ENCODE measurements at regions not wholly inside any gene's neighbourhood (a gene's known extent, or its start where the extent isn't known, plus 50 kb on each side); places are given as distances from the start of the nearest gene placed in this dataset.

DNA sequence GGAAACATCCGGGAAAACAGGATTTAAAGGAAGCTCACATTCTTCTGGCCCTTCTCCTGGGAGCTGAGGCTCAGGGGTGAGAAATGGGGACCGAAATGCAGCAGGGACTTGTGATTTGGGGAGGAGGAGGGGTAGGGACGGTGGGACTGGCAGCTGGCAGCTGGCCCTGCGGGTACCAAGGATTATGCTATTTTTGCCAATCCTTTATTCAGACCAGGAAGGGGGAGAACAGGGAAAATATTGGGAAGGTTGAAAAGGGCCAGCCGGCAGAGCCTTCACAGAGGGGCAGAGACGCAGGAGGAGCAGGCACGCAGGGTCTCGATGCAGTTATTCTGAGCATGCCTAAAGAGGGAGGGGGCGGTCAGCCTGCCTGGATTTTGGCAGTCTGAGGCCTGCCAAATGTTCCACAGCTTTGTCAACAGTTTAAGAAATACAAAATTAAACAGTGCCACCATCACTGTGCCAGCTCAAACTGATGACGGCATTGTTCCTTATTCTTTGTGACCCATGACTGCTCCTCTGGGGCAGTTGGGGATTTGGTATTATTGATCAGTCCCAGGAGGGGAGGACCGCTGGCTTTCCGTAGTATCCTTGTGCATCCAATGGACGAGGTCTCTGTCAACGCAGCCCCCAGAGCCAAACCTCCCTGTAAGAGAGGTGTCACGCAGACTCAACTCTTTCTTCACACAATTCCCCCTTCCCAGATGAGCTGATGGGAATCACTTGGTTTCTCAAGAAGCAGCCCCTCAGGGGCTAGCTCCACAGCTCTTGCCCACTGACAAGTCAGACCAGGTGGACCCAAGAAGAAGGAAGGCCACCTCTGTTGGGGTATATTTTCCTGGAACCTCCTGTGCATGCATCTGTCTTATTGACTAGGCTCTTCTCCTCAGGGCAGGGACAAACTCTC, 553.3 kb downstream of the BNC2 start:
- no peak for DNase-seq

DNA sequence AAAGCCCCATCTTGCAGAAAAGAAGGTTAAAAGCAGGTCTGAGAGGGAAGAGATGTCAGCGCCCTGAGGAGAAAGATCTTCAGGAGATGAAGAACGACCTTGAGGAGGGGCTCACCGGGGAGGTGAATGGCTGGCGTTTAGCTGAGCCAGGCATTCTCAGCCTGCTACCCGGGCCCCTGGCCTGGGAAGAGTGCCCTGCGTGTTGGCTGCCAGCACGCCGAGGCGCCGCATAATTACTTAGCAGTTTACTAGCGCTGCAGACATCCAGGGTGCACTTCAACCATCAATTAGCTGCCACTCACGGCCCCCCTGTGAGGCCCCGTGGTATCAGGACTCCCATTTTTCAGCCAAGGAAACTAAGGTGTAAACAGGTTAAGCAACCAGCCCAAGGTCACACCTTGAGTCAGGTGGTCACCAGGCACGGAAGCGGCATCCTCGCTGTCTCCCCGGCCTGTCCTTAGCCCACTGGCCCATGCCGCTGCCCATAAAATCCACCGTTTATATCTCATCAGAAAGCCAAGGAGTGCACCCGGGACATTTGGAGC, 551.9 kb downstream of the BNC2 start:
- no peak for DNase-seq

DNA sequence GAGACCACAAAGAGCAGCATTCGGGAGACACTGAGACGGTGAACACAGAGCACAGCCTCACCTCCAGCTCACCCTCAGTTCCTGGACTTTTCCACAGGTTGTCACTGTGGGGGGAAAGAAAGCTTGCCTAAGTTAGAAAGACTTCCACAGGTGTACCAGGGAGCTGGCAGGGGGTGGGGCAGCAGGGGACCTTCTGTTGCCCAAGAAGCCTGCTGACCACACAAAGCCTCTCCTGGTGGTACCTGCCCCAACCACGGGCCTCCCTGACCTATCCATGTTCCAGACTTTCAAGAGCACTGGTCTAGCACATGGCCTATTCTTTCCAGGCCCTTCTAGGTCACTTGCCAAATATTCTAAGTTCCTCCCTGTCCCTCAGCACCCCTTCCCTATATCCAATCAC, 550.8 kb downstream of the BNC2 start:
- DNase-seq = no peak

DNA sequence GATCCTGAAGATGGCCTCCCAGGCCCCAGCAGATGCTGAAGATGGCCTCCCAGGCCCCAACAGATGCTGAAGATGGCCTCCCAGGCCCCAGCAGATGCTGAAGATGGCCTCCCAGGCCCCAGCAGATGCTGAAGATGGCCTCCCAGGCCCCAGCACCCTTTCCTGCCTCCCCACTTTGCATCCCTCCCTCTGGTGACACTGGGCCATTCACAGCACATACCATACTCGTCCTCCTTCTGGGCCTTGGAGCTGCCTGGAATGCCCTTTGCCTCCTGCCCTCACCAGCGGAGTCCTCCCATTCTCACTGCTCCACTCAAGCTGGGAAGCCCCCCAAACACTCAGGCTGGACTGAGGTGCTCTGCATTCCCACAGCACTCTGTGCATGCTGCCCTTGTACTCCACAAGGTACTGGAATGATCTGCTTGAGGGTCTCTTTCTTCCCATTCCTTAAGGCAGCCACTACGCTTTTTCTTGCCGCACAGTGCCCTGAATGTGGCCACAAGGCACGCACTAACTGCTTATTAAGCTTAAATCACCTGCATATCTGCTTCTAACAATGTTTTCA, 550.0 kb downstream of the BNC2 start:
- no peak for DNase-seq

DNA sequence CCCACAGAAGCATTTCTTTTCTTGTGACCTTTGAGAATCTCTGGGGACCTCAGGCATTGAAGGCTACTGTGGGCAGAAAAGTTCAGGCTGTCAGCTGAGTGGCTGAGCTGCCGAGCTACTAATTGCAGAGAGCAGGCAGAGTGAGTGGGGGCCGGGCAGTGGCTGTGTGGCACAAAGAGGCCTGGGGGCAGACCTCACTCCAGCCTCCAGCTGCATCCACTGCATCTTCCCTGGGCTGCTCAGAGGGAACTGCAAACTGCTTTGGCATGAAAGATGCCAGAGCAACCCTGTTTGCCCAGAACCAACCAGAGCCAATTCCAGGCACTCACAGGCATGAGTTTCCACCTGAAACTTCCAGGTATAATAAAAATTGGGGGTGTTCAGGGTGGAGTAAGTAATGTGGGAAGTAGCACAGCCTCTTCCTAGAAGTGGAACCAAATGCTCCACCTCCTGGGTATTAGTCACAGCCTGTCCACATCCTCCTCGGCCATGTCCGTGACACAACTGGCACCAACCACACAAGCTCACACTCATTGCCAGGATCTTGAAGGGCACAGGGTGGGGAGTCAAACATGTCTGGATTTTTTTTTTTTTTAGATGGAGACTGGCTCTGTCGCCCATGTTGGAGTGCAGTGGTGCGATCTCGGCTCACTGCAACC, 548.9 kb downstream of the BNC2 start:
- no peak for DNase-seq

DNA sequence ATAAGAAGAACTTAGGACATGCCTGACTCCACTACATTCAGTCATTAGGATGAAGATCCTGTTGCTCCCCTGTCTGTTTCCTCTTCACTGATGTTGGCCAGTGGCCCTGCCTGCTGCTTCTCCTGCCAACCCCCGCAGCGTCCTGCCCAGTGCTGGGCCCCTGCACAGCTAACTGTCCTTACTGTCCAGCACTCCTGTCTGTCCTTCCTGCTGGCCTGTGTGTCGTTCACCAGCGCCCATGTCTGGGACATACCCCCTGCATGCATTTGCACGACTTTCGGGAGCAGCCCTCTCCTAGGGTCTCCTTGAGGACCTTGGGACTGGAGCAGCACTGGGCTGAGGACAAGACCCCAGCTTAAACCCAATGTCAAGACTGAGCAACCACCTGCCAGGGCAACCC, 547.6 kb downstream of the BNC2 start:
- DNase-seq = no peak

DNA sequence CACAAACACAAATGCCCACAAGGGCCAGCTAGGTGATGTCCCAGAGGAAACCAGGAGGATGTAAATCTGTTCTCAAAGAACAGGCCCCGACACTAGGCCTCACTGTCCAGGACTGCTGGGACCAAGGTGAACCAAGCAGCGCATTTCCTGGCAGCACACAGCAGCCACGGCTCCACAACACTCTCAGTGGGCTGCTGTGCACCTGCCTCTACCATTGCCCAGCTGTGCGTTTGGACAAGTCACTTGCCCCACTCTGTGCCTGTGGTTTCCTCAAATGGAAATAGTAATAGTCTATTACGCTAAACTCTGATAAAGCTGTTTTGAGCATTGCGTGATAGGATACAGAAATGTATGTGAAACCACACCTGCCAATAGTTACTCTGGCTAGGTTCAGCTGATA, 544.5 kb downstream of the BNC2 start:
- DNase-seq = no peak

DNA sequence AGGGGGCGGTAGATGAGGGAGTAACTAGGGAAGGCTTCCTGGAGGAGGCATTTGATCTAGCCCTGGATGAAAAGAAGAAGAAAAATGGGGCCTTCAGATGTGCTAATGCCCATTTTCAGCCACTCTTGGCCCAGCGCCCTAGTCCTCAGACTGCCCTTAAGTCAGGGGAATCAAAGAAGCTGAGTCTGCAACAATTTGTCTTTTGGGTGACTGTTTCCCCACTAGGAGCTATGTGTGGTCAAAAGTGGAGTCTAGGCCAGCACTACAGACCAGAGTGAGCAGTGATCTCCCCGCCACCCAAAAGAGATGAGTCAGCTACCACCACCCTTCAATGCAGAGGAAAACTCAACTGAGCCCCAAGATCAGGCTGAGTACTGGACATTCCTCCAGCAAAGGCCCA, 542.1 kb downstream of the BNC2 start:
- no peak for DNase-seq

DNA sequence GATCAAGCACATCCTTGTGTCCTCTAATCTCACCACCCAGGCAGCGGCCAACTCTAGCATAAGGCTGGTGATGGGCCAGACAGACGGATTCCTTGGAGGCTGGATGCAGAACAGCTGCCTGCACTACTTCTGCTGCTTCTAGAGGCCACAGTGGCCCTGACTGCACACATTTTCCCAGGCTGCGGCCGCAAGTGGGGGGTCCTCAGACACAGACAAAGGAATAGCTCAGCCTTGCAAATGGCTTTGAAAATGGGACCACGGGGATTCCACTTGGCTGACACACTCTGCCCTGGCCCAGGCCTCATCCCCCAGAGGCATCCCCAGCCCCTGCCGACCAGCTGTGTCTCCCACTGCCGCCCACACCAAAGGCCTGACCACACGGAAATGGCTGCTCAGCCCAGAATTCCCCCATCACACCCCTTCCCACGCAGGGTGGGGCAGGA, 540.8 kb downstream of the BNC2 start:
- no peak for DNase-seq

DNA sequence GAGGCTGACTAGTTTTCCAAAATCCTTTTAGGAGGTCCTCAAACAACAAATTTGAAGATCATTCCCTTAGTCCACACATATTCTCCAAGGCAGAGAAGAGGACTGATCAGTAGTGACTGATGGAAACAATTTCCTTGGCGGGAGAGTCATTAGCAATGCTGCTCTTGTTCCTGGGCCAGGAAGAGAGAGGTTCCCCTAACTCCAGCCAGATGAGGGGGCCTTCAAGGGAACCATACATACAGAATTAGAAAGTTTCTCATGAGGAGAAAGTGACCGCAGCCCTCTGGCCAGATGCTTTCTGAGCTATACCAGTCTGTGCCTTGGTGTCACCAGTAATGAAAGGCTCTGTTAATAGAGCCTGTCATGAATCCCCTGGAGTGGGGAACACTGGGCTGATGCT, 539.4 kb downstream of the BNC2 start:
- DNase-seq = no peak

DNA sequence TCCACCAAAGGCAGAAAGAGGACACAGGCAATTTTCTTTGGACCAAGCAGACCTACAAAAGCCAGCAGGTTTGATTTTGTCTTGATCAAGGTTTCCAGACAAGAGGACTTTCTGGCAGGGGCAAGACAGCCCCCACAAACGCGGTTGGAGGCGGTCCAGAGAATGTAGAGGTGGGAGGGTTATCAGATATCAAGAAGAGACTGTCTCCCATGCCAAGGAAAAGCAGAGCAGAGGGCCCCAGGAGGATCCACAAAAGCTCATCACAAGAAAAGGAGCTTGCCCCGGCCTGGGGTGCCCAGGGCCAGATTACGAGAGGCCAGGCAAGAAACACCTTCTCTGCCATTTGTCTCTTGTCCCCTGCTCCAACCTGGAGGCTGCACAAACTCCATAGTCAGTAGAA, 538.9 kb downstream of the BNC2 start:
- DNase-seq = no peak

DNA sequence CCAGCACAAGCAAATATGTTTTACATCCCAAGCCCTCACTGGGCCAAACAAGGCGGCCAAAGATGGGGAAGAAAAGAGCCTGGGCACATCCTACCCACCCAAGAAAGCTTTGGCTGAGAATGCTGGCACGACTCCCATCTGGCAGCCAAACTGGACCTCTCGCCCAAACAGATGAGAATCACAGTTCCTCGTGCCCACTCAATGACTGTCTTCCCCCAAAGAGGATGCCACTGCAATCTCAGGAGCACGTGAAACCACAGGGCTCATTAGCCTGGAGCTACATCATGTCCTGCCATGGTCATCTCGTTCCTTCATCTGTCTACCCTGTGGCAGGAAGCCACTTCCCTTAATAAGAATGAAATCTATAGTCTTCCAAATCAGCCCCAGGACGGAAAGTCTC, 536.8 kb downstream of the BNC2 start:
- DNase-seq = no peak

DNA sequence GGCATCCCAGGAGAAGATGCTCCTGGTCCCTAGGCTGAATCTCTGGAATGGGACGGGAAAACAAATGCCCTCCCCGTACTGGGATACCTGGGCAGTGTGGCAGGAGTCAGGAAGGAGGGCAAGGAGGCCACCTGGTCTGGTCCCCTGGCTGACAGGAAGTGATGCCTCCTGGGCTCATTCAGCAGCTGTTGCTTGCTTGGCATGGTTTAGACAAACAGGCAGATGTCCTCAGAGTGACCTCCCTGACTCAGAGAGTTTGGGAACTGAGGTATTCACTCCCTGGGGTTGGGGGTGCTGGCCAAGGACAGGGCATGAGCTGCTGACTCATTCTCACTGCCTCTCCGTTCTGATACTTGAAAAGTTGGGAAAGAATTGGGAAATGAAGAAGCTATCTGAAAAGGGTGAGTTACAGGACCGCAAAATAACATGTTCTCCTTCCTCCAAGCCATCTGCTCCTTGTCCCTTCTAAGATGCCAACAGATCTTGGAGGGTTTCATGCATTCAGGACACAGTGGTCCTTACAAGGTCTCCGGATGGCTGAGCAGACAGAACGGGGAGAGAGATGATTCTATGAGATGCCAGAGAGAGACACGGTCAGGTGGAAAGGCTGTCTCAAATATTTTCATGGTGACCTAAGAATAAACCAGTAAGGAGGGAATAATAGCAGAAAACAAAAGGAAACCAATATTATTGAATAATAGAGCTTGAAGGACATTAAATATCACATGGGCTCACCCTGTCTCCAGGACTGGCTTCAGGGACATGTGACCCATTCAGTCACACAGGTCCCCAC, 534.5 kb downstream of the BNC2 start:
- peak in 1 of 2 experiments; percentile 8 for DNase-seq

DNA sequence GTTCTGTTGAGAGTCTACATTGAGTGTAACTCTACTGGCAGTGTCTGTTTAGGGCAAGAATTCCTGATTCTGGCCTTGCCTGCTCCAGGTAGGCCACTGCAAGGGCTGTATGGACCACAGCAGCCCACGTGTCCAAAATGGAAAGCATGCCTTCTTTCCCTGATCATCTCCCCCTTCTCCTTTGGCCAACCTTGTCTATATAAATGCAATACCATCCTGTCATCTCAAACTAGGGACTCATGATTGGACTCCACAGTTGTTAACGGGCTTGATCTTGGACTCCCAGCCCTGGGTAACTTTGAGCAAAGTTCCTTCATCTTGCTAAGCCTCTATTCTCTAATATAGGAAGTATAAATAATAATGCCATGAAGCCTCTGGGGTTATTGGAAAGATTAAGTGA, 533.6 kb downstream of the BNC2 start:
- DNase-seq = no peak

DNA sequence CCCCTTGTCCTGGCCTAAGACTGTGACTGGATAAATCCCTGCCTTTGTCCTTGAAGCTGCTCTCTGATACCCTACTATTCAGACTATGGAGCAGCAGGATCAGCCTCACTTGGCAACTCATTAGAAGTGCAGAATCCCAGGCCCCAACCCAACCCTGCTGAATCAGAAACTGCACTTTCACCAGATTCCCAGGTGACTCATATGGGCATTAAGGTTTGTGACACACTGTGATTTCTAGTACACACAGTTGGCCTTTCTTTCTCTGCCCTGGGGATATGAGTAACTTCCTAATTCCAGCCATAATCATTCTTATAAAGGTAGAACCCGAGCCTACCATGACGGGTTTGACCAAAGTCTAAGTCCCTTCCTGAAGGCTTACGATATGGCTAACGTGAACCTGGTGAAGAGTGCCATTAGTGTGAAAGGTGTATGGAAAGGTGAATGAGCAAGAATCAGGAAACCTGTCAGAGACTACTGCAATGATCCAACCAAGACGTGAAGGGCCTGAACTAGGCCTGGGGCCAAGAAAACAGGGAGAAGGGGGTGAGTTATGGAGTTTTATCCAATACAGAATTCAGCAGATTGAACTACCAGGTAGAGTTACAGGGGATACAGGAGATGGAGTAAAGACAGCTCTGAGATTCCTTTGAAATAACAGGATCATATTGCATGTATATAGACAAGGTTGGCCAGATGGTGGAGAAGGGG, 533.0 kb downstream of the BNC2 start:
- DNase-seq = no peak

DNA sequence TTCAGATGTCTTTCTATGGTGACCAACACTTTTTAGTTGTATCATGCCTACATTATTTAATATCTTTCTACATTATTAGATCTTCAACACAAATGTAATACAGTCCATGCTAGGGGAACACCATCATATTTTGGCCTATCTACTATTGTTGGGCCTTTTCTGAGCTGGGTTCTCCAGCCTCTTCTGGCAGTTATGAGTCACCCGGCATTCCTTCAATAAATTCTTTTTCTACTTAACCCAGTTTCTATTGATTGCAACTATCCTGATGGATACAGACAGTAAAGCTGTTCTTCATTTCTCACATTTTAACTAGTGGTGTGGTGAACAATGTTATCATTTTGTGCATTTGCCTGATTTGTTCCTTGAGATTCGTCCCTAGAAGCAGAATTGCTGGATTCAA, 529.3 kb downstream of the BNC2 start:
- DNase-seq = no peak

DNA sequence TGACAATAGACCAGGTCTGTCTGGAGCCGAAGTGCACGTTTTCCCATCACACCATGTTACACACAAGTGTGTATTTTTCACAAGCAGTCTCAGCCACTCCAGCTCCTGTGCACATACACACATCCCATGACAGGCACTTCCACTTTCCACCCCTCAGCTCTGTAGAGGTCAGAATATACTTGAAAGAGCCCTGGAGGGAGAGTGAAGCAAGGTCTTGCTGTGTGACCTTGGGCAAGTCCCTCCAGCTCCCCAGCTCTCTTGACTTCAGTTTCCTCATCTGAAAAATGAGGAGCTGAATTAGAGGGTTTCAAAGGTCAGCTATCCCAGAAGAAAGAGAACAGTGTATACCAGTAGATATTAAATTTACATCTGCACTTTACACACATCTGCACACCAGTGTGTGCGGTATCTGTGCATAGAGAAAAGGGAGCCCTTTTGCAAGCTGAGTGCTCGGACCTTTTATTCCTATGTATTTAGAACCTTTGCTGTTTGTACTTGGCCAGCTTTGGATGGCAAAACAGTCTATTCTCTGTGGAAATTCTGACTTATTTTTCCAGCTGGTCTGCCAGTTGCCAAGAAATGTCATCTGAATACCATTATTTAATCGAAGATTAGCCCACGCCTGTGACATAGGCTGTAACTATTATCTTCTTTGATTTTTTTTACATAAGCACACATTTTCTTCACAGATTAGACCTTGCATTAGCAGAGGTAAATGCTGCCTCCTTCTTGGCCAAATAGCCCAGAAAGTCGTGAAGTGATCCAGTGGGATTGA, 528.0 kb downstream of the BNC2 start:
- no peak for DNase-seq

DNA sequence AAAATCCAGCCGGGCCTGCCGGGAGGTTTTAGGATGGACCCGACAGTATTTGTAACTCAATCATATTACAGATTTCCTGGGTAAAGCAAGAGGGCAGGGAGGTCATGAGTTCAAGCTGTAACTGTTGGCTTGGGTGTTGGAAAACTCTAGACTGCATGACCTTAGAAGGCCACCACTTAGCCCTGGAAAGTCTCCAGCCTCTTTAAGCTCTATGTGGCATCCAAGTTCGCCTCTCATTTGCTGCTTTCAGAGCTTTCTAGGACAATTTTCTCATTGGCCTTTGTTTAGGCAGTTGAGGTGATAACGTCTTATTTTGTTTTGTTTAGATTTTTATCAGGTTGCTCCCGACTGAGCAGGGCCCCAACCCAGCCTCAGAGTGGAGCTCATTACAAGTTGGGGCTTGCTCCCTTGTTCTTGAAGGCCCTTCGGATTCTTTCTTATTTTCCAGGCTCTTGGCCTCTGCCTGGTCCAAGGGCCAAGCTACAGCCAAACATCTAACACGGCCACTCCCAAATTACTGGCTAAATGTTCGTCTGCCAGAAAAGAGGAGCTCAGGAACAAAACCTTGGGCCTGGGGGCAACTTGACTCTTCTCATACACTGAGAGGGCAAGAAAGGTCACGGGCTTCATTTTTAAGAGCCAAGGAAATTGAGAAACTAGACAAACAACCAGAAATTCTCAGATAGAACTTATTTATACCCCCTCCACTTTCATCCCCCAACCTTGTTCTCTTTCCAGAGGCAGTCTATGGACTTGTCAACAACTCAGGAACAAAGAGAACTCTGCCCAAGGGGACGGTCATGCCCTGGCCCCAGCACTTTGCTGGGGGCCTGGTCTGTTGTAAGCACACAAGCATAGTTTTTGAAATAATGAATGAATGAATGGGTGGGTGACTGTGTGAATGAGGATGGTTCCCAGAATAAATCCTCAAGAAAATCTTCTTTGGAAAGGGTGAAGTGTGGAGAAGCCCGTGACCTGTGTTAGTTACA, 526.9 kb downstream of the BNC2 start:
- no peak for DNase-seq

DNA sequence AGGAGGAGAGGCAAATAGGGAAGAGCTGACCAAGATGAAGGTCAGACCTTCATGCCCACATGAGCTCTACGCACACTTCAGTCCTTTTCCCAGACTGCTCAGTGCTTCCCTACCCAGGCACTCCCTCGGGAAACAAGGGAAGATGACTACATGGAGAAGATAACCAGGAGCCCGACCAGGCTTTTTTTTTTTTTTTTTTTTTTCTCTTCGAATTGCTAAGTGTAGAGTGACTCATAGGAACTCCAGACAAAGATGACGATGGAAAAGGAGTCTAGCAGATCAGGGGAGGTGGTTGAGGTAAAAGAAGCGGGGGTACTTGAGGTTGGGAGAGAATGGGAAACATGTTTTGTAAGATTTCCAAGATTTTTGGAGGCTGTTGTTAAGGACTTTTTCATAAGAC, 526.1 kb downstream of the BNC2 start:
- DNase-seq = no peak

DNA sequence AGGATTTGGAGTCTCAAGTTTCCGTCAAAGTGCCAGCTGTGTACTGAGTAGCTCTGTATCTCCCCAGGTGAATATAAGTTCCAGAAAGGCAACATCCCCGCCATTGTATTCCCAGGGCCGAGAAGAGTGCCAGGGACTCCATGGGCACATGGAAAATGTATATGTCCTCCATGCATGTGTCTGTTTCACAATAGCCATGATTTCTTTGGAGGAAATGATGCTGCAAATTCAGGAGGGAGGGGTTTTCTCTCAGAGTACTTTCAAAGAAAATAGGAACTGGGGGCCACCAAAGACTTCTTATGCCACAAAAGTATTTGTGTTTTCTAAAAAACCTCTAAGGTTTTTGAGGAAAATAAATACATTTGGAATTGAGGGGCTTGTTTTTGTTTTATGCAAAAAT, 524.6 kb downstream of the BNC2 start:
- DNase-seq = no peak

Data from NCI-H2081 (cell line).